ENCODE measurements at regions not wholly inside any gene's neighbourhood (a gene's known extent, or its start where the extent isn't known, plus 50 kb on each side); places are given as distances from the start of the nearest gene placed in this dataset.
"Not testable (repeated sequence)": the region's sequence is repeated elsewhere in the genome, so short reads cannot be mapped to it uniquely, and the experiment has no call there.

DNA sequence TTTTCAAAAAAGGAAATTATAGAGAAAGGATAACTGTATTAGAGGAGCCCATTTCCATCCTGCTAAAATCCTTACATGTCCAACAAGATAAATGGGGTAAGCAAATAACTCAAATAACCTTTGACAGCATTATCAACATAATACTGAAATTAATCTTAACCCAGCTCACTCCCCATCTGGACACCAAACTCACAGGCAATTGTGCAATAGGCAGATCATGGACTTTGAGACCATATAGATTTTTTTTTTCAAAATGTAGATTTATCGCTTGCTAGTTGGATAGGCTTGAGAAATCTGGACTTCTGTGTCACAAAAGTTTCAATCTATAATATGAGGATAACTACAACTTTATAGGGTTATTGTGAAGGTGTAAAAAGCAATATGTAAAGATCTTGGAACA, 134.4 kb upstream of the ASCC3 start:
- no peak for DNase-seq

DNA sequence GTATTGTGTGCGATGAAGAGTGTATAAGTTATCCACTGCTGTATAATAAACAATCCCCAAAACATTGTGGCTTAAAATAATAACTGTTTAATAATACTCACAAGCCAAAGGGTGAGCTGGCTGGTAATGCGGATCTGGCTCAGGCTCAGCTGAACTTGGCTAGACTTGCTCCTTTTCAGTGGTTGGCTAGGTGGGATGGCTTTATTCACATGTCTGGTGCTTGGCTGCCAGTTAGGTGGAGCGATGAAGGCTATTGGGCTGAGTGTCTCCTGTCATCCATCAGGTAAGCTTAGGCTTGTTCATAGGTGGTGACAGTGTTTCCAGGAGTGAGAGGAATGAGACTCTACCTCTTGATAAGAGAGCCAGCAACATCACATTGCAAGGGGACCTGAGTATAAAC, 135.0 kb upstream of the ASCC3 start:
- DNase-seq: no peak

- no peak for DNase-seq
Measured at GRCh38 chr6:101018157-101018556, 137.0 kb upstream of the ASCC3 start.

- no peak for DNase-seq
Measured at GRCh38 chr6:101021504-101021903, 140.4 kb upstream of the ASCC3 start.

GRCh38 chr6:101042966-101043365, 161.8 kb upstream of the ASCC3 start:
- no peak for DNase-seq

DNA sequence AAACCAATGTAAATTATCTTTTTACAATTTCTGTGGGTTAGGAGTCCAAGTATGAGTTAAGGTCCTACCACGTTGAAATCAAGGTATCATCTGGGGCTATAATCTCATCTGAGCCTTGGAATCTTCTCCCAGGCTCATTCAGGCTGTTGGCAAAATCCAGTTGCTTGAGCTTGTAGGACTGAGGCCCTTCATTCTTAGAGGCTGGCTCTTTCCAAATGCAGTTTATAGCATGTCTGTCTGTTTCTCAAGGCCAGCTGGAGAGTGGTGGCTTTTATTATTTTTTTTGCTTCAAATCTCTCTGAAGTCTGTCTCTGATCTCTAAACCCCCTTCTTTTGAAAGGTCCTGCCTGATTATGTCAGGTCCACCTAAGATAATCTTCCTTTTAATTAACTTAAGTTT, 177.2 kb upstream of the ASCC3 start:
- no peak for DNase-seq

DNA sequence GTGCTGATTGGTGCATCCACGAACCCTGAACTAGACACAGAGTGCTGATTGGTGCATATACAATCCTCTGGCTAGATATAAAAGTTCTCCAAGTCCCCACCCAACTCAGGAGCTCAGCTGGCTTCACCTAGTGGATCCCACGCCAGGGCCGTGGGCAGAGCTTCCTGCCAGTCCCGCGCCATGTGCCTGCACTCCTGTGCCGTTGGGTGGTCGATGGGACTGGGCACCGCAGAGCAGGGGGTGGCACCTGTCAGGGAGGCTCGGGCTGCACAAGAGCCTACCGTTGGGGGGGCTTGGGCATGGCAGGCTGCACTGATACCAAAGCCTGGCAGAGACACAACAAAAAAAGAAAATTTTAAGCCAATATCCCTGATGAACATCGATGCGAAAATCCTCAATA, 185.4 kb upstream of the ASCC3 start:
- DNase-seq: no peak

DNA sequence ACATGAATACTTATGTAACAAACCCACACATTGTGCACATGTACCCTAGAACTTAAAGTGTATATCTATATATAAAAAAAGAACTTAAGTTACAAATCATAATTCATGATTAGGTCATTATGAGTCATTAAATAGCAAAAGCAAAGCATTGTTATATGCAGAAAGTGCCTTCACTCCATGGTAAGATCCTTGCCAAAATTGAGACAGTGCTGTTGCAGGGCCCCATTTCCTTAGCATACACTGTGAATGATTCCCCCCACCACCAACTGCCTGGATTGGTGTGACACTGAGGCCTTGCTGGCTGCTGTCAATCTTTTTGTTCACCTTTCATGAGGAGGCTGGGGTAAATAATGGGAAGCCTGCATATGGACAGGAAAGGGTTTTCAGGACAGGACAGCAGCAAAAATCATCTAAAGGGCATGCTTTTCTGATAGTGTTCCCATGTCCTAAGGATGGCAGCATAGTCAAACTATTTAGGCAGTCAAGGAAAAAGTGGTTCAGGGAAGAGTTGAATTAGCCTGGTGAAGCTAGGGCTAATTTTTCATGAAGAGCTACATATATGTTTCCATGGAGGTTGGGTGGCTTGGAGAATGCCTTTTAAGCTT, 188.2 kb upstream of the ASCC3 start:
- DNase-seq: no peak

GRCh38 chr6:101070044-101070608, 189.0 kb upstream of the ASCC3 start:
- DNase-seq: no peak

DNA sequence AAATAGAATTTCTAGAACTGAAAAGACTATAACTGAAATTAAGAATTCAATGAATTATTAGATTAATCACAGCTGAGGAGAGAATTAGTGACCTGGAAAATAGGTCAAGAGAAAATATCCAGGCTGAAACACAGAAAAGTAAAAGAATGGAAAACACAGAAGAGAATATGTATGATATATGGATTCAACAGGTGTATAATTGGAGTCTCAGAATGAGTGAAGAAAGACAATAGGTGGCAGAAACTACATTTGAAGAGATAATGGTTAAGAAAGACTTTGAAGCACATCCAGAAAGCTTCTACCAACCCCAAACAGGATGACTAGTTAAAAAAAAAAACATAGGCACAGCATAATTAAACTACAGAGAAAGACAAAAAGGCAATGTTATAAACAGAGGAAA, 196.2 kb upstream of the ASCC3 start:
- DNase-seq: no peak

DNA sequence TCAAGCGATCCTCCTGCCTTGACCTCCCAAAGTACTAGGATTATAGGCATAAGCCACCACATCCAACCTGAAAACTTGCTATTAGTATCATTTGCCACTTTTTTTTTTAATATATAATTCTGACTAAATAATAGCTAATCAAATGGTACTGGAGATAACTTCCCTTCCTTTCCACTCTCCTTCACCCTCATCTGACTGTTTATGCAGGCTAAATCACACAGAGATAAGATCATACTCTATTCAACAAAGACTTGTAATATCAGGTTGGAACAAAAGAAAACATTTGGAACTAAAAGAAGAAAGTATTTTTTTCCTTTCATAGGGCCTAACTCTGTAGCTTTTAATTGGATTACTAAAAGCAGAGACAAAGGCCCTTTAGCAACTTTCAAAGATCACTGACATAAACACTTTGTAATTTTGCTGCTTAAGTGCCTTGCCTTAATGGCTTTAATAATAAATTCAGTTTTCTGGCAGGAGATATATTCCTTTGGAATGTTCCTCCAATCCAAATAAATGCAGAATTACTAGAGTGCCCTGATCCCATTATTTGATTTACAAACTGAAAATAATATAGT, 198.7 kb upstream of the ASCC3 start:
- DNase-seq: no peak

- no peak for DNase-seq
Measured at GRCh38 chr6:101080597-101080996, 199.5 kb upstream of the ASCC3 start.

- DNase-seq: no peak
Measured at GRCh38 chr6:101083533-101084175, 202.5 kb upstream of the ASCC3 start.

DNA sequence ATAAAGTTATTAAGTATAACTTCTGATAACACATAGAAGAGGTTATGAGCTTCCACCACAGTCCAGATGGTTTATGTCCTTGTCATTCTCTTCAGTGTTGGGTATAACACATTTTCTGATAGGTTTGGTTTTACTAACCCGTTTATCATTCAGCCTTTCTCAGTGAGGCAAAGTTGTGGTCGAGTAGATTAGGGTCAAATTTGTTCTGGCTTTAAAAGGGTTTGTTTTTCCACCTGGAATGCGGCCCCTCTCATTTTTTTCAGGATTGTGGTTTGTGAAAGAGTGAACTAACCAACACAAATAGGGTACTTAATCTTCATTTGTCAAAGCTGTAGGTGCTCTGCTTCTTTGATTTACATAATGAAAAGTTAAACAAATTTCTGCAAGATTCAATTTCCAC, 204.2 kb upstream of the ASCC3 start:
- DNase-seq: no peak

- DNase-seq: no peak
Measured at GRCh38 chr6:101086473-101086872, 205.3 kb upstream of the ASCC3 start.

GRCh38 chr6:101088594-101088993, 207.5 kb upstream of the ASCC3 start:
- no peak for DNase-seq

DNA sequence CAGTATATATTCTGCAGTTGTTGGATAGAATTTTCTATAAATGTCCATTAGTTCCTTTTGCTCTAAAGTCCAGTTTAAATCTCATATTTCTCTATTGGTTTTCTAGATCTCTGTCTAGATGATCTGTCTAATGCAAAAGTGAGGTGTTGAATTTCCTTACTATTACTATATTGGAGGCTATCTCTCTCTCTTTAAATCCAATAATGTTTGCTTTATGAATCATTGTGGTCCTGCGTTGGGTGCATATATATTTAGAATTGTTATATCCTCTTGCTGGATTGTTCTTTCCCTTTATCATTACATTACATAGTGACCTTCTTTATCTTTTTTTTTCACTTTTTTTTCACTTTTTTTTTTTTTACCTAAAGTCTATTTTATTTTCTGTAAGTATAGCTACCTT, 208.5 kb upstream of the ASCC3 start:
- no peak for DNase-seq

- DNase-seq: no peak
Measured at GRCh38 chr6:101090281-101090680, 209.2 kb upstream of the ASCC3 start.

DNA sequence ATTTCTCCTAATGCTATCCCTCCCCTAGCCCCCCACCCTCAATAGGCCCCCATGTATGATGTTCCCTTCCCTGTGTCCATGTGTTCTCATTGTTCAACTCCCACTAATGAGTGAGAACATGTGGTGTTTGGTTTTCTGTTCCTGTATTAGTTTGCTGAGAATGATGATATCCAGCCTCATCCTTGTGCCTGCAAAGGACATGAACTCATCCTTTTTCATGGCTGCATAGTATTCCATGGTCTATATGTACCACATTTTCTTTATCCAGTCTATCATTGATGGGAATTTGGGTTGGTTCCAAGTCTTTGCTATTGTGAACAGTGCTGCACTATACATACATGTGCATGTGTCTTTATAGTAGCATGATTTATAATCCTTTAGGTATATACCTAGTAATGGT, 217.5 kb upstream of the ASCC3 start:
- DNase-seq: not testable (repeated sequence)

GRCh38 chr6:101102702-101103101, 221.6 kb upstream of the ASCC3 start:
- DNase-seq: no peak

DNA sequence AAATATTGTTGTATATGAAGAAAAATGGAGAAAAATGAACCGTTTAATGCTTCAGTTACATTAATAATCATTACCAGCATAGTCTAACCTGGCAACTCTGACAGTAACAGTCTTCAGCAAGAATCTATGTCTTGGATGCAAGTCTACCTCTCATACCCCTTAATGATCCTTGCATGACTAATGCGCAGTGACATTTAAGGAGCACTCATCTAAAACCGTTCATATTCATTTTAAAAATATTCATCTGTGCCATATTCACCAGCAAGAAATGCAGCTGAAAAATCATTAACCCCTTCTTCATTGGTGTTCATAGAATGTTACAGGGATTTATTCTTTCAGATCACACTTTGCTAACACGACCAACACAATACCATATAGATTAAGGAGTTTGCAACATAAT, 227.2 kb upstream of the ASCC3 start:
- no peak for DNase-seq

- DNase-seq: no peak
Measured at GRCh38 chr6:101110814-101111213, 229.7 kb upstream of the ASCC3 start.

DNA sequence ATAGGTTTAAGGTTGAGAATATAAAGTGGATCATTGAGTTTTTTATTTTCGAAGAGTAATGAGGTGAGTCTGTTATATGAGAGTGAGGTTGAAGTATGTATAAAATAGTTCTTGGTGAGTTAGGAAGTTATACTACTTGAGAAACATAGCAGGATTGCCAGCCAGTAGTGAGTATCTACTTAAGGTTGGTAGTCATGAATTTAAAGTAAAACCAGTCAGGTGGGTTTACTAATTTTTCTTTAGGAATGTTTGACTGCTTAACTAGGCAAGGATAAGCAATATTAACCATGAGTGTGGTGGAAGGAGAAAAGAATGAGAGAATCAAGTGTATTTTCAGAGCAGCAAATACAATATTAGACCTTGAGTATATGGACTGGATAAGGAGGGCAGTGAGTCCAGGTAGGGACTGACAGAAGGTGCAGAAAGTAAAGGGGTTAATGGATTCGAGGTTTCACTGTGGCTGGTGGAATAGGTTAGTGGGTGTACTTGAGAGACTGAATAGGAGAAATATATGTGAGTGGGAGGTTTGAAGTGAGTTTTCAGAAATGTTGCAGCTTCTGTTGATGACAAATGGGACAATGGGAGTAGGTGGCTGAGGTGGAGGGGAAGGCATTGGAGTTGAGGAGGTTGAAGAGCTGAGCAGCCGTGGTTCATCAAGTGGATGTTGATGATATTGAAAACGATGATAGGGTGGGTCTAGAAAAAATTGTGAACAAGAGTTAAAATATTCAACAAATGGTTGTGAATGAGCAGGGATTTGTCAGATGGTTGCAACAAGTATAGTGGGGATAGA, 232.5 kb upstream of the ASCC3 start:
- no peak for DNase-seq

DNA sequence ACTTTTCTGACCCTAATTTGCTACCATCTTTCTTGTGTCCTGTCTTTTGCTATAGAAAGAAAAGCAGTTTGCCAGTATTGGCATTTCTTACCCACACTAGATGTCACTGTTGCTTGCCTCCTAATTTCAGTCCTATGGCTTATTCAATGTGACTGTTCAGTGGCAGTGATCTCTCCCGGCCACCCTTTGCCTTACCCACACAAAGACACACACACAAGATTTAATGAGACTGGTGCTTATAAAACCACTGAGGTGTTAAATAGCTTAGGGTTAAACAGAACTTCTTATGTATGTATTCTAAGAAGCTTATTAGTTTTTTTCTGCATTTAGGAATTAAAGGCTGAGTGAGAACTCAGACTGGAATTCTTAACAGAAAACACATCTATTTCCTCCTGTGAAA, 233.6 kb upstream of the ASCC3 start:
- DNase-seq: peak; percentile 15

All from RPMI8226 (cell line).